ENCODE measurements at regions not wholly inside any gene's neighbourhood (a gene's known extent, or its start where the extent isn't known, plus 50 kb on each side); places are given as distances from the start of the nearest gene placed in this dataset.

GRCh38 chr7:41544241-41544640, 158.6 kb downstream of the INHBA start:
- Histone ChIP-seq H3K79me2 (ENCODE audit: insufficient read depth) (no peaks in the 10 kb centered on the region), H2AFZ (ENCODE audit: low read depth) (no peak overlapping the region), H3K9me3 (no peaks in the 10 kb centered on the region; the same call in 1 of the 2 replicates), H3K4me2 (no peak overlapping the region), H3K9me2 (peaks cover 6% of the 10 kb centered on the region; the same call in 1 of the 2 replicates), H3F3A (replicated peaks; ENCODE audit: insufficient read depth) (no peaks in the 10 kb centered on the region), H3K4me3 (ENCODE audit: low read depth in 2 of 2, low read length in 1 of 2) (no peak overlapping the region), H3K4me1 (ENCODE audit: control insufficient read depth in 1 of 2, insufficient read depth in 2 of 2, low read depth in 1 of 2, low read length in 1 of 2) (no peaks in the 10 kb centered on the region), H3K9ac (no peak overlapping the region), H3K36me3 (replicated peaks in 1 of 2; ENCODE audit: control insufficient read depth in 1 of 2, insufficient read depth in 2 of 2, low read length in 1 of 2) (no peaks in the 10 kb centered on the region), H4K20me1 (ENCODE audit: insufficient read depth) (no peaks in the 10 kb centered on the region), H3K27me3 (ENCODE audit: insufficient read depth) (no peaks in the 10 kb centered on the region), H3K27ac (ENCODE audit: low read depth in 2 of 2, low read length in 1 of 2) (no peak overlapping the region)
- POLR2A ChIA-PET: no interaction called here
- no peak for DNase-seq
- CTCF ChIA-PET: no interaction called here
- WGBS (ENCODE audit: low lambda C conversion rate): 68% methylated on average over 5 of the region's 5 CpGs
- TF ChIP-seq FOSL2 (IDR thresholded peaks at IDR 0.05; ENCODE audit: borderline replicate concordance, low read depth): no peak
- TF ChIP-seq JUND (IDR thresholded peaks at IDR 0.05): no peak
- TF ChIP-seq YY1 (IDR thresholded peaks at IDR 0.05; ENCODE audit: low read depth): no peak
- no peak for TF ChIP-seq RCOR1 (IDR thresholded peaks at IDR 0.05; ENCODE audit: low read length)
- no peak for TF ChIP-seq RFX5 (IDR thresholded peaks at IDR 0.05; ENCODE audit: low read length)
- no peak for TF ChIP-seq FOXJ3 (CRISPR knock-in tag; IDR thresholded peaks at IDR 0.05)
- TF ChIP-seq EP300 (IDR thresholded peaks at IDR 0.05; ENCODE audit: borderline replicate concordance in 1 of 2, low read depth in 1 of 2, low read length in 1 of 2): no peak
- TF ChIP-seq MEF2A (IDR thresholded peaks at IDR 0.05; ENCODE audit: borderline replicate concordance, low read depth): no peak
- no peak for TF ChIP-seq CTCF (IDR thresholded peaks at IDR 0.05)
- TF ChIP-seq NFIC (IDR thresholded peaks at IDR 0.05; ENCODE audit: borderline replicate concordance): no peak
- TF ChIP-seq USF2 (IDR thresholded peaks at IDR 0.05; ENCODE audit: borderline replicate concordance, low read depth, low read length): no peak
- TF ChIP-seq MXI1 (IDR thresholded peaks at IDR 0.05; ENCODE audit: low read depth, low read length): no peak

DNA sequence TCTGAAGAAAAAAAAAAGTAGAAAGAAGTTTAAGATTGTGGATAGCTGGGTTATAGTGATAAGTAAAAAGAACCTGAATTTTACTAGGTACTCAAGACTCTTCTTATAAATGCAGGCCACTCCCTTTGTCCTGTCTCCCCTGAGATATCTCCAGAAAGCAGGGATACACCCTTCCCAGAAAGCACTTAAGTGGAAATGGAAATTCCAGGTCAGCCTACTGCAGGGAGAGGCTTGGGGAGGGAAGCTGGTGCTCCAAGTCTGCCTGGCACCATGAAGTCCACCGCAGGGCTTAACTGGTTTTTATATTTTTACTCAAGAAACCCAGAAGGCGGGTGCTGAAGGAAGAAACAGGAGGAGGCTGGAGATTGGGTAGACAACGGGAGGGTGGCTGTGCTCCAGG, 162.3 kb downstream of the INHBA start:
- H3F3A ChIP-seq (replicated peaks; ENCODE audit: insufficient read depth): no peaks in the 10 kb centered on the region
- H3K4me3 ChIP-seq (ENCODE audit: low read depth in 2 of 2, low read length in 1 of 2): no peak overlapping the region
- CTCF ChIA-PET: interaction anchor here (2.1 kb wide), 1 partner anchor 164 kb away, joined by 4 read pairs; no protein-coding TSS in a partner anchor
- H3K9me2 ChIP-seq: no peaks in the 10 kb centered on the region; the same call in 1 of the 2 replicates
- WGBS (ENCODE audit: low lambda C conversion rate): 70% methylated on average over 3 of the region's 3 CpGs
- no peaks in the 10 kb centered on the region for H3K27me3 ChIP-seq (ENCODE audit: insufficient read depth)
- H3K27ac ChIP-seq (ENCODE audit: low read depth in 2 of 2, low read length in 1 of 2): no peak overlapping the region
- DNase-seq: no peak
- no peak overlapping the region for H2AFZ ChIP-seq (ENCODE audit: low read depth)
- H3K9ac ChIP-seq: no peak overlapping the region
- POLR2A ChIA-PET: no interaction called here
- no peaks in the 10 kb centered on the region for H3K79me2 ChIP-seq (ENCODE audit: insufficient read depth)
- no peaks in the 10 kb centered on the region for H3K9me3 ChIP-seq
- H4K20me1 ChIP-seq (ENCODE audit: insufficient read depth): no peaks in the 10 kb centered on the region
- H3K4me2 ChIP-seq: no peak overlapping the region
- H3K36me3 ChIP-seq (replicated peaks in 1 of 2; ENCODE audit: control insufficient read depth in 1 of 2, insufficient read depth in 2 of 2, low read length in 1 of 2): no peaks in the 10 kb centered on the region
- H3K4me1 ChIP-seq (ENCODE audit: control insufficient read depth in 1 of 2, insufficient read depth in 2 of 2, low read depth in 1 of 2, low read length in 1 of 2): peaks cover 0 to 2% of the 10 kb centered on the region in 2 experiments; a peak in 1 of 4 replicates
- TF ChIP-seq GABPA (IDR thresholded peaks at IDR 0.05; ENCODE audit: low read depth): no peak
- TF ChIP-seq, protein P1, sequence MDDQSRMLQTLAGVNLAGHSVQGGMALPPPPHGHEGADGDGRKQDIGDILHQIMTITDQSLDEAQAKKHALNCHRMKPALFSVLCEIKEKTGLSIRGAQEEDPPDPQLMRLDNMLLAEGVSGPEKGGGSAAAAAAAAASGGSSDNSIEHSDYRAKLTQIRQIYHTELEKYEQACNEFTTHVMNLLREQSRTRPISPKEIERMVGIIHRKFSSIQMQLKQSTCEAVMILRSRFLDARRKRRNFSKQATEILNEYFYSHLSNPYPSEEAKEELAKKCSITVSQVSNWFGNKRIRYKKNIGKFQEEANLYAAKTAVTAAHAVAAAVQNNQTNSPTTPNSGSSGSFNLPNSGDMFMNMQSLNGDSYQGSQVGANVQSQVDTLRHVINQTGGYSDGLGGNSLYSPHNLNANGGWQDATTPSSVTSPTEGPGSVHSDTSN (IDR thresholded peaks at IDR 0.05): no peak
- no peak for TF ChIP-seq USF1 (IDR thresholded peaks at IDR 0.05; ENCODE audit: borderline replicate concordance, low read depth)
- no peak for TF ChIP-seq ZBTB33 (IDR thresholded peaks at IDR 0.05; ENCODE audit: borderline replicate concordance, low read depth)
- TF ChIP-seq SMC3 (IDR thresholded peaks at IDR 0.05; ENCODE audit: low read depth, low read length): no peak
- TF ChIP-seq RXRA (IDR thresholded peaks at IDR 0.05; ENCODE audit: borderline replicate concordance, low read depth): no peak
- no peak for TF ChIP-seq EP300 (IDR thresholded peaks at IDR 0.05; ENCODE audit: borderline replicate concordance in 1 of 2, low read depth in 1 of 2, low read length in 1 of 2)
- no peak for TF ChIP-seq SIN3A (IDR thresholded peaks at IDR 0.05; ENCODE audit: borderline replicate concordance, low read depth, low read length)
- TF ChIP-seq JUND (IDR thresholded peaks at IDR 0.05): no peak
- no peak for TF ChIP-seq MXI1 (IDR thresholded peaks at IDR 0.05; ENCODE audit: low read depth, low read length)
- TF ChIP-seq FOSL2 (IDR thresholded peaks at IDR 0.05; ENCODE audit: borderline replicate concordance, low read depth): no peak
- TF ChIP-seq CHD2 (IDR thresholded peaks at IDR 0.05; ENCODE audit: low read length, partially characterized antibody): no peak

All from SK-N-SH (cell line).